T-helper 1 cell (primary cell): ENCODE measurements at regions not wholly inside any gene's neighbourhood (a gene's known extent, or its start where the extent isn't known, plus 50 kb on each side); places are given as distances from the start of the nearest gene placed in this dataset.
A peak's percentile ranks its signal among the peaks of the same experiment; 100 is the strongest.
"Not testable (repeated sequence)": the region's sequence is repeated elsewhere in the genome, so short reads cannot be mapped to it uniquely, and the experiment has no call there.

Source experiments
- DNase-seq, 5 donors: peaks; one replicate each; pipeline ENCODE4 v3.0.0-alpha.2; 2012 to 2020

GRCh38 chr7:57060506-57060905 is 71.7 kb downstream of the ZNF479 start:
- peak in 1 of 5 donors; percentile 1 for DNase-seq

GRCh38 chr7:57016341-57016740 is 115.9 kb downstream of the ZNF479 start:
- not testable (repeated sequence) for DNase-seq

GRCh38 chr7:57013707-57014106 is 118.5 kb downstream of the ZNF479 start:
- DNase-seq = not testable (repeated sequence)

GRCh38 chr7:57012907-57013306 is 119.3 kb downstream of the ZNF479 start:
- DNase-seq = not testable (repeated sequence)

- not testable (repeated sequence) for DNase-seq
Observed at GRCh38 chr7:57009230-57009629, 123.0 kb downstream of the ZNF479 start.

GRCh38 chr7:57005974-57006373 is 126.3 kb downstream of the ZNF479 start:
- not testable (repeated sequence) for DNase-seq

GRCh38 chr7:57003821-57004220 is 128.4 kb downstream of the ZNF479 start:
- not testable (repeated sequence) for DNase-seq

GRCh38 chr7:57001926-57002325 is 130.3 kb downstream of the ZNF479 start:
- DNase-seq = not testable (repeated sequence)

- not testable (repeated sequence) for DNase-seq
Observed at GRCh38 chr7:56993779-56994178, 138.5 kb downstream of the ZNF479 start.

- DNase-seq = not testable (repeated sequence)
Observed at GRCh38 chr7:56957737-56958408, 174.4 kb downstream of the ZNF479 start.

GRCh38 chr7:56957086-56957485 is 175.2 kb downstream of the ZNF479 start:
- not testable (repeated sequence) for DNase-seq

GRCh38 chr7:56948390-56949379 is 183.6 kb downstream of the ZNF479 start:
- DNase-seq = not testable (repeated sequence)

- DNase-seq = not testable (repeated sequence)
Observed at GRCh38 chr7:56940050-56940449, 192.2 kb downstream of the ZNF479 start.

- DNase-seq = not testable (repeated sequence)
Observed at GRCh38 chr7:56923892-56924291, 208.3 kb downstream of the ZNF479 start.

GRCh38 chr7:56910973-56911372 is 221.3 kb downstream of the ZNF479 start:
- DNase-seq = not testable (repeated sequence)

- not testable (repeated sequence) for DNase-seq
Observed at GRCh38 chr7:56889454-56889853, 242.8 kb downstream of the ZNF479 start.

- DNase-seq = not testable (repeated sequence)
Observed at GRCh38 chr7:56885132-56885531, 247.1 kb downstream of the ZNF479 start.

GRCh38 chr7:56882318-56882717 is 249.9 kb downstream of the ZNF479 start:
- DNase-seq = not testable (repeated sequence)
